ENCODE measurements at regions not wholly inside any gene's neighbourhood (a gene's known extent, or its start where the extent isn't known, plus 50 kb on each side); places are given as distances from the start of the nearest gene placed in this dataset.
A peak's percentile ranks its signal among the peaks of the same experiment; 100 is the strongest.
"Not testable (repeated sequence)": the region's sequence is repeated elsewhere in the genome, so short reads cannot be mapped to it uniquely, and the experiment has no call there.

DNA sequence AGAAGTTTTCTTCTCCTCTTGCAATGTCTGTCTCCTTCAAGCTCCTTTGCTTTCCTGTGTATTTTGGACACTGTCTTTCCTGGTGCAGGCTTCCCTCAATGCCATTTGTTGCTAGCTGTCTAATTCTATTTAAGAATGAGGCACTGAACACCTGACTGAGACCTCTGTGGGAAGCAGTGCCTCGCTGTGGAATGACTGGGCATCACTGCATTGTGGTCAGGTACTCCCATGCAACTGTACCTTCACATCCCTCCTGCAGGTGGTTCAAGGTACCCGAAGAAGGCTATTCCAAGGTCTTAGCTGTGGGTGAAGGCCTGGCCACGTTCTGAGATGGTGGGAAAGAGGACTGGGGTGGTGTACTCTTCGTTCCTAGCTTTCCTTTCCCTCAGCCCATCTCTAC is 152.8 kb upstream of the CTAGE1 start:
- no peak for DNase-seq

DNA sequence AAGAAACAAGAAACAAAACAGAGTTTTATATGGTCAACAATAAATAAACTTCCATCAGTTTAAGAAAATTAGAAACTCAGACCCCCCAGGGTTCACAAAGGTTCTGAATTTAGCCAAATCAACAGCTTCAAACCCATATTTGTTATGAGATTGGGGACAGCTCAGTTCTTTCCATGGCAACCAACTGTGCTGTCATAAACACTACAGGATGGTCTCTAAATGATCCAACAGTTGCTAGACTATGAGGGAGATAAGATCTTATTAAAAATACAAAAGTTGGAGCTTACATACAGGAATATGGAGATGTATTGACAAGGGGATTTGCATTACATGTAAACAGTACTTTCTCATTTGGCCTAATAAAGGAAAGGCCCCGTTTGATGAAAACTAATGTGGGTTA is 154.6 kb upstream of the CTAGE1 start:
- DNase-seq: no peak

DNA sequence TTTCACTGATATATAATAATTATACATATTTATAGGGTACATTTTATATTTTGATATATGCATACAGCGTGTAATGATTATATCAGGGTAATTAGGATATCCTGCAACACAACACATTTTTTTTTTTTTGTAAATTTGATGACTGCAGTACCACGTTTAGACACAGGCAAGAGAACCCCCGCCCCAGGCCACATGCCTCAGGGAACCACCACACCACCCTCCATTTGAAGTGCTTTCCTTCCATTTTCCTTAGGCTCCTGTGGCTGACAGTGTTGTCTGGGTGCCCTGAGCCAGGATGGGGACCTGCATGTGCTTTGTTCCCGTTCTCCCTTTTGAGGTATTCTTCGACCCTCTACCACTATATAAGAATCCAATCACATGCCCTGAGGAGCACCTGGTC is 161.6 kb upstream of the CTAGE1 start:
- no peak for DNase-seq

DNA sequence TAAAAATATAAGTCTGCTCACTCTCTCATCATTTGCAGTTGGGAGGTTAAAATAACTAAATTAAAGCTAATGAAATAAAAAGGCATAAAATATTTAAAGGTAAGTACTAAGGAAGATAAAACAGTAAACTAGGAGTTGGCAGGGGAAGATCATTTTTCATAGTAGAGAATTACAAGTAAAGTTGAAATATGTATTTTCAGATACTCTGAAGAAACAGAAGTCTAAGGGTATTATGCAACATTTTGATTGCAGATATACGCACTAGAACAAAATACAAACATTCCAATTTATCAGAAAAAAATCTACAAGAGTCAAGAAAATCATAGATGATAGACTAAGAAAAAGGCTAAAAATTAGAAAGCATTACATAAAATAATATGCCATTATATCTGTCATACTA is 167.6 kb upstream of the CTAGE1 start:
- DNase-seq: no peak

DNA sequence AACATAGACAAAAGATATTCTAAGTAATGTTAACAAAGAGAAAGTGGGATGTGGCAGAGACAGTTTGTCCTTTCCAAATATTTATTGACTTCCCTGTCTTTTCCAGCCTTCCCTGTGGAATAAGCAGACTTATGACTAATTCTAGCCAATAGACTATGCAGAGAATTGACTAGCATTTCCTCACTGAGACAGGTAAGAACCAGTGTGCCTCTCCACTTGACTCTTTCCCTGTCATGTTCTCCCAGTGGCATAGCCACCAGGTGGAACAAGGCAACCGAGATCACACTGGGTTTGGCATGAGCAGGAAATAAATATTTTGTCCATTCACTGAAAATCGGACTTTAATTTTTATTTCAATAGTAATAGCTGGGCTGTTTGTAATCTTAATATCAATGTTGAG is 168.1 kb upstream of the CTAGE1 start:
- DNase-seq: no peak

DNA sequence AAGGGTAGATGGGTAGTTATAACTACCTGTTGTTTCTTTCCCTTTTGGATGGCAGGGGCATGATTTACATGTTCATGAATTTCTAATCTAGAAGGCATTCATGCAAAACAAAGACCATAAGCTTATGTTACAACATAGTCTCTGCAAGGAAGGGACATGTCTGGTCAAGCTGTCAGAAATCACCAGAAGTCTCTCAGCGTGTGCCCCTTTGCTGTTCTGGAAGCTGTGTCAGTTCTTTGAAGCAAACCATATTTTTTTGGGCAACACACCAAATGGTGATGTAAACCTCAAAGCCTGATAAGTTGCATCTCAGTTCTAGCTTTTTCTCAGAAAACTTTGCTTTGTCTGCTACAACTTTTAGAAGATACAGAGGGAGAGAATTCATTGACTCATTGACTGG is 173.5 kb upstream of the CTAGE1 start:
- no peak for DNase-seq

DNA sequence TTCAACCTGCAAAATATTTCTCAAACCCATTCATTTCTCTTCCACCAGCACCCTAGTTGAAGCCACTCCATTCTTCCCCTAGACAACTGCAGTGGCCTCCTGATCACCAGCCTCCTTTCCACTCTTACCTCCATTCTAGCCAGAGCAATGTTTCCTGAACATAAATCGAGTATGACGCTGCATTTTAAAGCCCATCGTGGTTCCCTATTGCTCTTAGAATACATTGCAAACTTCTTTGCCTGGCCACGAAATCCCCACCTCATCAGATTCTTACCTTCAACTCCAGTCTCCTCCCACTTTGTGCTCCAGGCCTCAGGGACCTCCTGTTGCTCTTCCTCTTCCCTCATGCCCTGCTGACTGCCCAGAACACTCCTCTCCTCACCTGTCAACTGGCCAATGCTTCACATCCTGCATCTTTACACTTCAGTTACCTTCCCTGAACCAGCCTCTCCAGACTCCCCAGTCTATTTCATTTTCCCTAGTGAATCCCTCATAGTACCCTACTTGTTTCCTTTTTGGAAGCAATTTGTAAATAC is 176.5 kb upstream of the CTAGE1 start:
- no peak for DNase-seq

DNA sequence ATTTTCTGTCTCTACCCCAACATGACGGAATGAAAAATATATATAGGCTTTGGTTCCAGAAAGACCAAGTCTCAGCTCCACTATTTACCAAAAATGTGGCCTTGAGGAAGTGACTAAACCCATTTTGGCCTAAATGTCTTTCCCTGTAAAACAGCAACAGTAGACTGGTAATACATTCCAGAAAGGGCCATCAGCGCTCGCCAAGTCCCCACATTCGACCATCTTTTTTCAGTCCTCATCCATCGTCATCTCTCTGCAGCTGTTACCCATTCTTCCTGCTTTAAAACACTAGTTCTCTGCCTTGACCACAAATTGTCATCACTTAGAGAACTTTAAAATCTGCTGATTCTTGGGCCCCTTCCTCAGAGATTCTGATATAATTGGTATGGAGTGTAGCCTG is 183.8 kb upstream of the CTAGE1 start:
- DNase-seq: no peak

DNA sequence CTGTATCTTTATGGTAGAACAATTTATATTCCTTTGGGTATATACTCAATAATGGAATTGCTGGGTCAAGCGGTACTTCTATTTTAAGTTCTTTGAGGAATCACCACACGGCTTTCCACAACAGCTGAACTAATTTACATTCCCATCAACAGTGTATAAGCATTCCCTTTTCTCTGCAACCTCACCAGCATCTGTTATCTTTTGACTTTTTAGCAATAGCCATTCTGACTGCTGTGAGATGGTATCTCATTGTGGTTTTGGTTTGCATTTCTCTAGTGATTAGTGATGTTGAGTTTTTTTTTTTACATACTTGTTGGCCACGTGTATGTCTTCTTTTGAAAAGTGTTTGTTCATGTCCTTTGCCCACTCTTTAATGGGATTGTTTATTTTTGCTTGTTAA is 184.7 kb upstream of the CTAGE1 start:
- DNase-seq: not testable (repeated sequence)

DNA sequence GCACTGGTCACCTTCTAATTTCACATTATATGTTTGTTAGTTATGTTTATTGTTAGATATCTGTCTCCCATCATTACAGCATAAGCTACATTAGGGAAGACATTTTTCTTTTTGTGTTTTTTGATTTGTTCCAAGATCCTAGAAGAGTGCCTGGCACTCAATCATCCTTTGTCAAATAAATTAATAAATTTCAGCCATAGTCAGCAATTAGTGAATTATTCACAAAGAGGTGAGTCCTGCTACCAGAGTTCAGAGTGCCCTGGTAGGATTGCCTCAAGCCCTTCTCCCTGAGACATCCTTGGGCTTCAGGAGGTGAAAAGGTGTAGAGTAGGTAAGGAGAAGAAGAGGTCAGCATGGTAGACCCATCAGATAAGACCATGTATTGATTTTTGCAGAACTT is 186.2 kb upstream of the CTAGE1 start:
- DNase-seq: no peak

DNA sequence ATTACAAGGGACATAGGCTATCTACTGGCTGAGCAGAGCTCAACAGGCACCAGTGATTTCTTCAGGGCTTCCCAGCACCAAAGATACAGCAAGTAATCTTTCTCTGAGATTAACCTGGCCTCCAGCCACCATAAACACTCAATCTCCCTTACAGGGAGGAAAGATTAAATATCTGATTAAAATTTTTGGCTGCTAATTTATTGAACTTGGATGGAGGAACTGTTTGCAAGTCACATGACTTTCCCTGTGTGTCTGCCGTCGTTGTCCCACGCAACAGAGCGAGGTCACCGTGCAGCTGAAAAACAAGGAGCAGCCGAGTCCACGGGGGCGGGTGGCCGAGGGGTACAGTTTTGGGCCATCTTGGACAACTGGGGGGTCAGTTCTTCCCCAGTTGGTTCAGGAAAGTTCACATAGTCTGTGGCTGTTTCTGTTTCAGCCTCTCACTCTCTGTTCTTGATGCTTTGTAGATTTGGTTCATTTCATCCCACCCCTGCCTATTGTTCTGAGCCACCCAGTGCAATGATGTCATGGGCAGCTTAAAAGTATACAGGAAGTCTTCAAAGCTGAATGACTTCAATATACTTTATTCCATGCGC is 186.8 kb upstream of the CTAGE1 start:
- DNase-seq: peak; percentile 30

DNA sequence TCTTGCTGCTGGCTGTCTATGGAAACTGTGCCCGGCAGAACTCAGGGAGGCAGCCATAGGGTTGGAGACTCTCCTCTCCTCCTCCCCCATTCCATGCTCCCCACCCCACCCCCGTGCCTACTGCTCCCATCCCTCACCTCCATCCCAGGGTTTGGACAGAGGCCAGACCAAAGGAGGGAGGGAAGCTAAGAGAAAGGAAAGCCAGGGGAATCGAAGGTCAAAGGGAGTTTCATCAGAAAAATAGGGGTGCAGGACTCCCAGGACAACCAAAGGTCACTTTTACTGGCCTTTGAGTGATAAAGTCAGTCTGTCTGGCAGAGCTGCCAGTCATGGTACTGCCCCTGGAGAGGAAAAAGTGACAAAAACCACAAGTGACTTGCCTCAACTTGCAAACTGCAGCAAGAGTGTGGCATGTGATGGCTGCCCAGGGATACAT is 187.3 kb upstream of the CTAGE1 start:
- DNase-seq: no peak

DNA sequence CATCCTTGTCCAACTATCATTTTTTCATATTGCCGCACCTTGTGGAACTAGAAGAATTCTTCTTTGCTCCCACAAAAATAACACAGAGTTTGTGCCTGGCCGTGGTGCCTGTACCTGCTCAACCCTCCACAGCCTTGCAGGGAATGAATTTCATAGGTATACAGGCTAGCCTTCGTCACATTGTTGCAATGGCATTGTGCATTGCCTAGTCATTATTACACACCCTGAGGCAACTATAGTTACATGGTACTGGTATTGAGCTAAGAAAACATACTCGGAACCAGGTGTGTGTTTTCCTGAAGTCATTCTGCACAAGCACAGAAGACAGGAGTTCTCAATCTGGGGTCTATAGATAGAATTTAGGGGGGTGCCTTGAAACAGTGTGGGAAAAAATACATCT is 188.0 kb upstream of the CTAGE1 start:
- DNase-seq: no peak

DNA sequence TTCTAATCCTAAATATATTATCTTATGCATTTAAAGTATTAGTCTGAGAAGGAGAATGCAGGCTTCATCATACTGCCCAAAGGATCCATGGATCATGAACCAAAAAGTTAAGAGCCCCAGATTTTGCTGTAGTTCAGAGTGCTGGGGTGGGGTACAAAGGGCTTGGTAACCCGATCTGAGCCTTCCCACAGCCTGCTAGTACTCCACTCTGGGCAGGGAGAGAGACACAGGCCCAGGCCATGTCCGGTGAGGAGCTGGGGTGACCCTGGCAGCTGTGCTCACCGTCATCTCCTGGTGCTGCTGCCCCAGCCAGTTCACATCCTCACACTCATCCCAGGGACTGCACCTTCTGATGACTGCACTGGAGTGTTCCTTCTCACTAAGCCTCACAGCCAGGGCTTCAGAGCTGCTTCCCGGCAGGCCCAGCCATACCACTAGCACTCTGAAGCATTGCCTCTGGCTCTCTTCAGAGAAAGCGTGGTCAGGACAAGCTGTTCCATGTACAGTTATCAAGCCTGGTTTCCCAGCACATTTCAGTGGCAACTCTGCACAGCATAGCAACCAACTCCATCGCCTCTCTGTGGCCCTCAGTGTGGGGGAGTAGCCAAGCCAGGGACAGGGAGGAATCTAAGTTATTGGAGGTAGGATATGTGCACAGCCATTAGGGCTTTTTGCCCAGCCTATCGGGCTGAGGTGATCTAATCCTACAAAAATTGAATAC is 189.0 kb upstream of the CTAGE1 start:
- no peak for DNase-seq

DNA sequence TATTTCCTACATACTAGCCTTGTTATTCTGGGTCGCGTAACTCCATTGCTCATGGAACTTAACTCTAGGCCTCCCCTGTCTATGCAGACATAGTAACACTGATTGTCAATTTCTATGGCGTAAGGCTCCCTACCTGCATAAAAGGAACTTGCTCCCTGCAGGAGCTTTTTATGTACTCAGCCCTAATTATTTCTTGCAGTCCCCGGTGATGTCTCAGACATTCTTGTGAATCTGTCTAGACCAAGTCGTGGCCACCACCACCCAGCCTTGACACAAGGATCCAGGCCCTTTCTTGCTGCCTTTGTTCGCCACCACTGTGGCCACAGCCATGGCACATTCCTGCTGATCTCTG is 189.5 kb upstream of the CTAGE1 start:
- no peak for DNase-seq

DNA sequence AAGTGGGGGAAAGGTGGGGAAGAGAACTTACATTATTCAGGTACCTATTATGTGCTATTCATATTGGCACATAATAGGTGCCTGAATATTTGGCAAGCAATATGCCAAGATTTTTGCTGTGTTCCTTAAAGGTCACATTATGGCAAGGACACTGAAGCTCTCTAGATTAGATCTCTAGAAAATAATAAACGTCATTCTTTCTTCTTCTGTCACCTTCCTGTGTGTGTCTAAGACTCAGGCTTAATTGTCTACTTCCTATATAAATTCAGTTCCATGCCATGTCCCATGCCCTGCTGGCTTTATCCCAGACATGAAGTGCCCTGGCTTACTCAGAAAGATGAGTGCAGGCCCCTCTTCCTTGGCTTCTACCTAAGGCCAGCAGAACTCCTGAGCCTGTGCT is 191.1 kb upstream of the CTAGE1 start:
- no peak for DNase-seq

DNA sequence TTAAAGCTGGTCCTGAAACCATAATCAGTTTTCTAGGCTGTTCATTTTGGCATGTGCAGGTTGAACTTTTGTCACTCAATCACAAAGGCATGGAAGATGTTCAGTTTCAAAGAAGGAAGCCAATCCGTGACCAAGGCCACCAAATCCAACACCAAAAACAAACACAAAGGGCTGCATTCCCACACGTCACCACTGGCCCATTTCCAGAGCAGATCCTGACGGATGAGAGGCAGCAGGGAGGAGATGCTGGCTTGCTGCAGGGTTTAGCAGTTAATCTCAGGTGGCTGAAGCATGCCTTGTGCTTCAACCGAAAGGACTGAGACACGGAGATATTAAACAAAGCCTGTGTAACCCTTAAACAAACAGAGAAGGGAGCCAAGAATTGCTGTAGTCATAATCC is 191.9 kb upstream of the CTAGE1 start:
- DNase-seq: no peak

DNA sequence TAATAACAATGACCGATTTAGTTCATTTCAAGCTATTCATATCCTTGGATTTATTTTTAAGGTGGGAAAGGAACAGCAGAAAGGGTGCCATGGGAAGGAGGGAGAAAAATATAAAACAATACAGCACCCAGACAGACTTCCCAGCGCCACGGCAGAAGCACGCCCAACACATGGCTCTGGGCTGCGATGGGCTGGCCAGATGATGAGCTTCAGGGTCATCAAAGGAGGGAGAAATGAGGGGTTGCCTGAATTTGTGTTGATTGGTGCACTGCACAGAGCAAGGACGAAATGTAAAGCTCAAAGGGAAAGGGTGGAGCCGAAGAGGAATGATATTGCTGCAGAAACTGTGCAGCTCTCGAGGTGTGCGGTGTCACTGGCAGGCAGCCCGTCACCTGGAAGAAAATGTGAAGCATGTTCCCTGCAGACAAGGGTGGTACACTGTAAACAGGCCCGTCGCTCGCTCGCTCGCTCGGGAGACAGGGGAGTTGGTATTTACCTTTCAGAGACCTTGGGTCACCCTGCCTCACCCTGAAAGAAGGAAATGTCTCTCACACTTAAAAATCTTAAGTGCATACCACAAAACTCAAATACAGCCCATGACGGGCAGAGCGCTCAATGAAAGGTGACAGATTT is 195.5 kb upstream of the CTAGE1 start:
- peak; percentile 30 for DNase-seq

DNA sequence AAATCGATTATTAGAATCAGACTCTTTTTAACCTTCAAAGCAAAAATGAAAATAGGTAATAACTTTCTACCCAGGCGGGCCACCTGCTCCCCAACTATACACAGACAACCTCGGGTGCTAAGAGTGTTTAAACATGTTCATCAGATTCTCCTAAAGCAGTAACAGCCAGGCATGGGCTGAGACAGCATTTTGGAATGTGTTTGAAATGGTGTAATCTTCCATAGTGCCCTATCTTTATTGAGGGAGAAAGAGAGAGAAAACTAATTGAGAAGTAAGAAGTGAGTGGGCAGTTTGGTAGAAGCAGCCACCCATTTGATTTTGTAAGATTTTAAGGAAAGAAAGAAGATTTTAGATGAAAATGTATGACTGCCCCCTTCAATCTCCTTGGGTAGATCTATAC is 196.1 kb upstream of the CTAGE1 start:
- no peak for DNase-seq

DNA sequence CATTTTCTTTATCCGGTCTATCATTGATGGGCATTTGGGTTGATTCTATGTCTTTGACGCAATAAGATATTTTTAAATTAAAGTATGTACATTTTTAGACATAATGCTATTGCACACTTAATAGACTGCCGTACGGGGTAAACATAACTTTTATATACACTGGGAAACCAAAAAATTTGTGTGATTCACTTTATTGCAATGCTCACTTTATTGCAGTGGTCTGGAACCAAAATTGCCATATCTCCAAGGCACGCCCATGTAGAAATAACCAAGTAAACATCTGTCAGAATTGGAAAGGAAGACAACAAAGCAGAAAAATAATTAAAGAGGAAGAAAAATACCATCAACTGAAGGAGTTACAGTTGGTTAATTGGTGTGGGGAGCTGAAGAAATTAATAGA is 205.8 kb upstream of the CTAGE1 start:
- no peak for DNase-seq

DNA sequence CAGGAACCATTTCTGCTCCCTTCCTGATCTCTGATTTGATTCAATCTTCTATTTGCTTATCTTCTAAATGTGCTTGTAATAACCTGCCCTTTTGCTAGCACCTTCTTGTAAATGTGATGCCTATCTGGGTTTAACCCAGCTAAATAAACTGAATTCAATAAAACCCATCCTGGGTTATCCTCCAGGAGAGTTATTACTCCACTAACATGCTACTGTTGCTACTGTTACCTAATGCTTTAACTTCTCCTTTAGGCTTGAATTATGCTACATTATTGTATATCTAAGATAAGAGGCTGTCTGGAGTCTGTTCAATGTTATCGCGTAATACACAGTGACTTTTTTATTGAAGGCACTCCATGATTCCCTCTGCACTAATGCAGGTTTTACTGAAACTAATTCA is 206.5 kb upstream of the CTAGE1 start:
- DNase-seq: no peak

DNA sequence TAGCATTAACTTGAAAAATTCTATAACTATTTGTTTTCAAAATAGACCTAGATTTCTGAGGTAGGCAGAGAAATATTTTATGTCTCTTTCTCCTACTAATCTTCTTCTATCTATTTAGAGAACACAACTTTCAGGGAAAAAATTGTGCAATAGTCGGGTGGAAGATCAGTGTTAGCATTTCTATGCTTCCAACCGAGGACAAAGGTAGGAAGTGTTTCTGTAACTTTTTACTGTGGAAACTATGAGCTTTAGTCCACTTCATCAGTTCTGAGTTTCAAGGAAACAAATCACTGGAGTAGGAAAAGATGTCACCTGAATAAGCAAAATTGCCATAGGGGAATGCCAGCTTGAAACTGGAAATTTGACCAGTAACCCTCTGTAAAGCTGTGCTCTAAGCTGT is 207.7 kb upstream of the CTAGE1 start:
- DNase-seq: no peak

DNA sequence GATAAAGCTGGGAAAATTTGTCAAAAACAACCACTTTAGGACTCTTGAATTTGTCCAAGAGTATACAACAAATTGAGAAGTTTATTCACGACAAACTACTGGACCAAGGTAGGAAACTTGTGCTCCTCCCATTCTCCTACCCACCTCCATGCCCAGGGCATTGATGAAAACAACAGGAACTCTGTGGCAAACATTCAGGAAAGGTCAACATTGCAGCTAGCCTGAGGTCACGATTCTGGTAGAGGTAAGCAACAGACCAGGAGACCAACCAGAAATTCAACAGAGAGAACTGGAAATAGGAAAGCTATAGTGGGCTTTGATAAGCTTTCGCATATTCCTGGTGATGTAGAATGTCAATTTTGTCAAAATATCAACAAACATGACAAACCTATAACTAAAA is 209.1 kb upstream of the CTAGE1 start:
- no peak for DNase-seq

DNA sequence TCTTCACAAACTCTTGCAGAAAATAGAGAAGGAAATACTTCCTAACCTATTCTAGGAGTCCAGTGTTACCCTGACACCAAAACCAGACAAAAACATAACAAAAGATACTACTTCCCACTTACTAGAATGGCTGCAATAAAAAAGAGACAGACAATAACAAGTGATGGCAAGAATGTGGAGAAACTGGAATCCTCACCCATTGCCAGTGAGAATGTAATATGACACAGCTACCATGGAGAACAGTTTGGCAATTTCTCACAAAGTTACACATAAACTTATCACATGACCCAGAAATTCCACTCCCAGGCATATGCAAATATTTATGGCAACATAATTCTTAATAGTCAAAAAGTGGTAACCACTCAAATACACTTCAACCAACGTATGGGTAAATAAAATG is 209.8 kb upstream of the CTAGE1 start:
- DNase-seq: no peak

Measured in NCI-H1092 treated with DMSO at 0.1 percent for 48 hours (cell line).